Trophoblast cell (in vitro differentiated cells and primary cell): ENCODE measurements at regions not wholly inside any gene's neighbourhood (a gene's known extent, or its start where the extent isn't known, plus 50 kb on each side); places are given as distances from the start of the nearest gene placed in this dataset.

Experiments
- DNase-seq, 2 donors: peaks; one replicate each; pipeline ENCODE4 v3.0.0-alpha.2; 2016
- H2AFZ ChIP-seq: 2 replicates; pipeline ENCODE4 v1.6.1; 2013; ENCODE audit warnings: low read length, moderate library complexity, mild to moderate bottlenecking; ENCODE audit not compliant: insufficient read depth, poor library complexity
- H2AK5ac ChIP-seq: 2 replicates; pipeline ENCODE4 v1.6.1; 2013; ENCODE audit warnings: mild to moderate bottlenecking, low read length
- H2BK120ac ChIP-seq: 2 replicates; pipeline ENCODE4 v1.6.1; 2013; ENCODE audit warnings: low read length, mild to moderate bottlenecking, moderate library complexity; ENCODE audit not compliant: insufficient read depth, poor library complexity
- H2BK12ac ChIP-seq: 2 replicates; pipeline ENCODE4 v1.6.1; 2013; ENCODE audit warnings: mild to moderate bottlenecking, low read length, moderate library complexity
- H2BK5ac ChIP-seq: 2 replicates; pipeline ENCODE4 v1.6.1; 2013; ENCODE audit warnings: low read length, low read depth, moderate library complexity, mild to moderate bottlenecking; ENCODE audit not compliant: poor library complexity
- H3K14ac ChIP-seq: 2 replicates; pipeline ENCODE4 v1.6.1; 2013; ENCODE audit warnings: mild to moderate bottlenecking, low read length
- H3K18ac ChIP-seq: 2 replicates; pipeline ENCODE4 v1.6.1; 2013; ENCODE audit warnings: mild to moderate bottlenecking, low read length
- H3K23ac ChIP-seq: 2 replicates; pipeline ENCODE4 v1.6.1; 2013; ENCODE audit warnings: low read length
- H3K27ac ChIP-seq: 2 replicates; pipeline ENCODE4 v1.5.1; 2013; ENCODE audit warnings: low read depth, mild to moderate bottlenecking, inconsistent platforms, low read length, moderate library complexity
- H3K27me3 ChIP-seq: 2 replicates; pipeline ENCODE4 v1.6.1; 2013; ENCODE audit warnings: inconsistent platforms, mild to moderate bottlenecking, low read length, moderate library complexity; ENCODE audit not compliant: insufficient read depth
- H3K36me3 ChIP-seq, 2 experiments: 1 replicate in 1 of 2; 2 replicates in 1 of 2; pipeline ENCODE4 v1.6.1; 2013; ENCODE audit warnings: low read length in 2 of 2, mild to moderate bottlenecking in 2 of 2, moderate library complexity in 1 of 2; ENCODE audit not compliant: insufficient read depth in 2 of 2, control insufficient read depth in 1 of 2
- H3K4ac ChIP-seq: 2 replicates; pipeline ENCODE4 v1.6.1; 2013; ENCODE audit warnings: low read depth, mild to moderate bottlenecking, low read length, moderate library complexity
- H3K4me1 ChIP-seq, 2 experiments: 1 replicate in 1 of 2; 2 replicates in 1 of 2; pipeline ENCODE4 v1.6.1; 2013; ENCODE audit warnings: low read length in 2 of 2, mild to moderate bottlenecking in 2 of 2, moderate library complexity in 1 of 2; ENCODE audit not compliant: insufficient read depth in 2 of 2, control insufficient read depth in 1 of 2
- H3K4me2 ChIP-seq: 2 replicates; pipeline ENCODE4 v1.6.1; 2013; ENCODE audit warnings: inconsistent platforms, mild to moderate bottlenecking, low read length, moderate library complexity
- H3K4me3 ChIP-seq: 2 replicates; pipeline ENCODE4 v1.5.1; 2013; ENCODE audit warnings: mild to moderate bottlenecking, low read depth, low read length, inconsistent platforms
- H3K79me1 ChIP-seq: one replicate; pipeline ENCODE4 v1.6.1; 2013; ENCODE audit warnings: low read length
- H3K79me2 ChIP-seq: 2 replicates; pipeline ENCODE4 v1.6.1; 2013; ENCODE audit warnings: low read length, mild to moderate bottlenecking; ENCODE audit not compliant: control insufficient read depth, insufficient read depth, poor library complexity
- H3K9ac ChIP-seq: 2 replicates; pipeline ENCODE4 v1.6.1; 2013; ENCODE audit warnings: mild to moderate bottlenecking, low read length
- H3K9me3 ChIP-seq: 2 replicates; pipeline ENCODE4 v1.6.1; 2013; ENCODE audit warnings: low read depth, mild to moderate bottlenecking, control low read depth, inconsistent platforms, low read length; ENCODE audit not compliant: insufficient read depth
- H4K12ac ChIP-seq: 2 replicates; pipeline ENCODE4 v1.6.1; 2013; ENCODE audit warnings: low read depth, mild to moderate bottlenecking, low read length, moderate library complexity
- H4K8ac ChIP-seq: 2 replicates; pipeline ENCODE4 v1.6.1; 2013; ENCODE audit warnings: low read depth, mild to moderate bottlenecking, low read length, moderate library complexity
- H4K91ac ChIP-seq: one replicate; pipeline ENCODE4 v1.6.1; 2013; ENCODE audit warnings: low read depth, mild to moderate bottlenecking, low read length, moderate library complexity
- WGBS: extraction: QIAGEN DNeasy Blood & Tissue Kit; methylation state at CpG from one replicate; pipeline ENCODE4 v1.1.7; 2013; ENCODE audit warnings: missing lambda C conversion rate; ENCODE audit not compliant: insufficient read length, insufficient coverage; ENCODE audit errors: extremely low coverage; 5-methylcytosine and 5-hydroxymethylcytosine counted together

DNA sequence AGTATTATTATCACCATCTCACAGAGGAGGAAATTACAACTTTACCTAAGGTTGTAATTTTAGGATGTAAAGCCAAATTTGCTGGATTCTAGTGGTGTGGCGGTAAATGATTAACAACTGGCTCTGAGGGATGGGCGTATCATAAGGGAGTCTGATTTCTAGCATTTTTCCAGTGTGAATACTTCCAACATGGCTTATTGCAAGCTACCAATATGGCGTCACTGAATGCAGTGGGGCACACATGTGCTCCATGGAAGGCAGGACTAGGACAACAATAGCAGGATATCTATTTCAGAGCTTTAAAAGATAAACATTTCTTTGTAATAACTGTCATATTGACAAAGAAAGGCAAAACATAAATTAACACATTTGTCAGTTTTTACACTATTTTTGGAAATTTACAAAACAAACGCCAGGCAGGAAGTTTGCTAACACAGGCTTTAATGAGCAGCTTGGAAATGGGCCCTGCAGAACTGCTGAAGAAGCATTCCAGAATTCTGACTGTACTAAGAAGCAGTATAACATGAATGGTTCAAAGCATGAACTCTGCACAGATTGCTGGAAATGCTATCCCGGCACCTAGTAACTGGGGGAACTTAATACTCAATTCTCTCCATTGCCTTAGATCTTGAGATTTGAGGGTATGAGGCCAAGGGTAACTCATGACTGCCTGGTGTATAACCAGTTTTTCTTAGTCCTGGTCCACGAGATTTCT lies 439.3 kb upstream of the MAP2 start:
- WGBS: no CpG with 5 or more reads among the region's 6 CpGs
- H3K79me2 ChIP-seq: peaks cover 3% of the 10 kb centered on the region
- no peak overlapping the region for H3K4me2 ChIP-seq
- peak overlapping the region; percentile 62 for H4K8ac ChIP-seq
- peak overlapping the region; percentile 27 for H2BK12ac ChIP-seq
- H2AK5ac ChIP-seq: no peak overlapping the region
- peak overlapping the region; percentile 92 for H4K91ac ChIP-seq
- no peak overlapping the region for H2AFZ ChIP-seq
- H3K23ac ChIP-seq: no peak overlapping the region
- H3K4me1 ChIP-seq: peaks cover 3 to 9% of the 10 kb centered on the region in 2 experiments
- DNase-seq: peak; percentile 66 to 90
- no peak overlapping the region for H3K18ac ChIP-seq
- H3K79me1 ChIP-seq: peaks cover 13% of the 10 kb centered on the region
- H3K14ac ChIP-seq: peak overlapping the region; percentile 38
- peak overlapping the region; percentile 95 for H2BK120ac ChIP-seq
- peak overlapping the region; percentile 98 for H2BK5ac ChIP-seq
- no peaks in the 10 kb centered on the region for H3K36me3 ChIP-seq
- H3K9me3 ChIP-seq: no peaks in the 10 kb centered on the region
- H3K4ac ChIP-seq: peak overlapping the region; percentile 19
- H3K9ac ChIP-seq: no peak overlapping the region
- no peak overlapping the region for H4K12ac ChIP-seq
- H3K4me3 ChIP-seq: no peak overlapping the region
- H3K27ac ChIP-seq: peak overlapping the region; percentile 99
- H3K27me3 ChIP-seq: no peaks in the 10 kb centered on the region

DNA sequence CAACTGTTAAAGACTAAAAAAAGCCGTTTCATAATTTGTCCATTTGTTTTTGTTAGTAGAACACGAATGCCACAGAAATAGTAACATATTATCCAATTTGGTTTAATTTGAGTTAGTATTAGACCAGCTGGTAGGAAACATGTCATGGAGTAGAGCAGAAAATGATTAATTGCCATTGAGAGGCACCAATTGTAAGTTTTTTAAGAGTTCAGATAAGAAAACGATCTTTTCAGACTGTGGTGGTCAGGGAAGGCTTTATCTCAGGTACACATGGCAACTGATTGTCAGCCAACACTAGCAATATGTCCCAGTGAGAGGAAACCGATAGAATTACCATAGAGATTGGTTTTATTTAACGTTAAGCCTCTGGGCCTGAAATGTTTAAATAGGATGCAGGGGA lies 438.2 kb upstream of the MAP2 start:
- DNase-seq: no peak
- H3K36me3 ChIP-seq: no peaks in the 10 kb centered on the region
- no peak overlapping the region for H3K4me3 ChIP-seq
- no peak overlapping the region for H3K4ac ChIP-seq
- H3K9me3 ChIP-seq: no peaks in the 10 kb centered on the region
- peaks cover 3% of the 10 kb centered on the region for H3K79me2 ChIP-seq
- H3K4me1 ChIP-seq: peaks cover 3 to 9% of the 10 kb centered on the region in 2 experiments
- no peak overlapping the region for H4K8ac ChIP-seq
- no peak overlapping the region for H4K12ac ChIP-seq
- H2BK12ac ChIP-seq: peak overlapping the region; percentile 40
- peaks cover 10% of the 10 kb centered on the region for H3K79me1 ChIP-seq
- H3K18ac ChIP-seq: no peak overlapping the region
- no peak overlapping the region for H2AFZ ChIP-seq
- no peak overlapping the region for H3K23ac ChIP-seq
- H2BK5ac ChIP-seq: peak overlapping the region; percentile 76
- no peak overlapping the region for H2AK5ac ChIP-seq
- no peak overlapping the region for H3K14ac ChIP-seq
- H4K91ac ChIP-seq: peak overlapping the region; percentile 24
- peak overlapping the region; percentile 66 for H2BK120ac ChIP-seq
- no peaks in the 10 kb centered on the region for H3K27me3 ChIP-seq
- H3K4me2 ChIP-seq: no peak overlapping the region
- WGBS: no CpG with 5 or more reads among the region's 5 CpGs
- no peak overlapping the region for H3K9ac ChIP-seq
- H3K27ac ChIP-seq: peak overlapping the region; percentile 88

DNA sequence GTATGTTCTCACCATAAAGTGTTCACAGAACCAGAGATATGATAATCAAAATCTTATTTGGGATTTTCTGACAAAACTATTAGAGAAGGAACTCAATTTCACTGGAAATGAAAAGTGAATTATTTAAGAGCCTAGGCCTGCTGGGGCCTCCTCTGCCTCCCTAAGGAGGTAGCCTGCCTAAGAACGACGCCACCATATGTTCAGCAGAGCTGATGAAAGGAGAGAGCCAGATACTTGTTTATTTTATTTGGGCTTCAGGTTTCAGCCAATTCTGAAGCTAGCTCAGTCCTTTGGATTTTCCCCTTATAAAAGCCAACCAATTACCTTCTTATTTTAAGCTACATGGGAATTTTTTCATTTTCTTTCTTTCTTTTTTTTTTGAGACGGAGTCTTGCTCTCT lies 433.1 kb upstream of the MAP2 start:
- H3K4me1 ChIP-seq: peaks cover 2 to 3% of the 10 kb centered on the region in 2 experiments
- H3K79me2 ChIP-seq: no peaks in the 10 kb centered on the region
- H4K12ac ChIP-seq: no peak overlapping the region
- H4K8ac ChIP-seq: no peak overlapping the region
- H2BK5ac ChIP-seq: no peak overlapping the region
- H3K27me3 ChIP-seq: no peaks in the 10 kb centered on the region
- H3K27ac ChIP-seq: no peak overlapping the region
- no peak overlapping the region for H3K9ac ChIP-seq
- no peak overlapping the region for H3K4ac ChIP-seq
- H3K23ac ChIP-seq: no peak overlapping the region
- no peaks in the 10 kb centered on the region for H3K9me3 ChIP-seq
- no peak overlapping the region for H2AK5ac ChIP-seq
- no peak overlapping the region for H2BK12ac ChIP-seq
- H3K36me3 ChIP-seq: no peaks in the 10 kb centered on the region
- WGBS: no CpG with 5 or more reads among the region's 3 CpGs
- no peak overlapping the region for H2BK120ac ChIP-seq
- no peak overlapping the region for H3K4me2 ChIP-seq
- H4K91ac ChIP-seq: peak overlapping the region; percentile 1
- no peak for DNase-seq
- no peak overlapping the region for H3K4me3 ChIP-seq
- H3K18ac ChIP-seq: no peak overlapping the region
- peaks cover 1% of the 10 kb centered on the region for H3K79me1 ChIP-seq
- no peak overlapping the region for H3K14ac ChIP-seq
- H2AFZ ChIP-seq: no peak overlapping the region

DNA sequence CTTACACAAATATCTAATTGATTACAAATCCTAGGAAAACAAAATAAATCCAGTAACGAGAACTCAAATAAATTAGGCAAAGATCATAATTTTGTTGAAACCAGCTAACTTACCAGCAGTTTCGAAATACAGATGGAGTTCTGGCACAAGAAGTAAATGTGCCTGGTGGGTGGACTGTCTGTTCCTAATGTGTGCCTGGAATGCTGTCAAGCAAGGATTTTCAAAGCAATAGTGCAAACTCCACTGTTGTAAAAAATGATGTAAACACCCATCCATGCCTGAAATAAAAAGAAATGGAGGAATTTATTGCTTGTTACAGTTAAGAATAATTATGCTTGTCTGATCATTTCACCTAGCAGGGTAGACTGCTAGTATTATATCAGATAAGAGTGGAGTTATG lies 423.9 kb upstream of the MAP2 start:
- H2BK12ac ChIP-seq: no peak overlapping the region
- no peak overlapping the region for H2BK5ac ChIP-seq
- H4K91ac ChIP-seq: no peak overlapping the region
- no peak overlapping the region for H2AK5ac ChIP-seq
- no peak overlapping the region for H3K23ac ChIP-seq
- H3K4me1 ChIP-seq: peaks cover 2 to 3% of the 10 kb centered on the region in 2 experiments
- H4K12ac ChIP-seq: no peak overlapping the region
- H3K4me2 ChIP-seq: no peak overlapping the region
- no peak overlapping the region for H3K9ac ChIP-seq
- peak; percentile 46 to 81 for DNase-seq
- no peak overlapping the region for H4K8ac ChIP-seq
- H3K18ac ChIP-seq: no peak overlapping the region
- no CpG with 5 or more reads among the region's 2 CpGs for WGBS
- no peaks in the 10 kb centered on the region for H3K79me1 ChIP-seq
- H2BK120ac ChIP-seq: no peak overlapping the region
- no peaks in the 10 kb centered on the region for H3K27me3 ChIP-seq
- H3K36me3 ChIP-seq: no peaks in the 10 kb centered on the region
- H2AFZ ChIP-seq: no peak overlapping the region
- H3K79me2 ChIP-seq: no peaks in the 10 kb centered on the region
- peak overlapping the region; percentile 1 for H3K27ac ChIP-seq
- peaks cover 2% of the 10 kb centered on the region for H3K9me3 ChIP-seq
- no peak overlapping the region for H3K14ac ChIP-seq
- H3K4me3 ChIP-seq: no peak overlapping the region
- H3K4ac ChIP-seq: no peak overlapping the region
